ENCODE measurements at regions not wholly inside any gene's neighbourhood (a gene's known extent, or its start where the extent isn't known, plus 50 kb on each side); places are given as distances from the start of the nearest gene placed in this dataset.

DNA sequence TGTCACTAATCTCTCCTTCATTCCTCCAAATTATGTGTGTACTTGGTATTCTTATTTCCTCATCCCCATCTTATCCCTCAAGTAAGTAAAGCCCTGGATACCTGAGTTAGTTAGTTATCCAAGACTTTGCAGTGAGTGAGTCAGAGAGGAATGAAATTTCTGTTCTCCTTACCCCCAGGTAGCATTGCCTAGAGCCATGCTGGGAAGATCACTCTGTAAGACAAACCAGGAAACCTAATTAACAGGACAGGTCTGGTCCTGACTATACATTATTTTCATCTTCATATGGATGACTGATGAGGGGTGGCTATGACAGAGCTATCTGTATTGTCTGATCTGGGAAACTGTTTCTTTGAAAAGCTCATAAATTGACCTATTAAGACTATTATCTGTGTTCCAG lies 55.0 kb upstream of the ITGA6 start:
- CTCF ChIA-PET = interaction anchor here (1.3 kb wide), 1 partner anchor 12 kb away, joined by 5 read pairs; no protein-coding TSS in a partner anchor
- POLR2A ChIA-PET = no interaction called here
- TF ChIP-seq, protein P1, sequence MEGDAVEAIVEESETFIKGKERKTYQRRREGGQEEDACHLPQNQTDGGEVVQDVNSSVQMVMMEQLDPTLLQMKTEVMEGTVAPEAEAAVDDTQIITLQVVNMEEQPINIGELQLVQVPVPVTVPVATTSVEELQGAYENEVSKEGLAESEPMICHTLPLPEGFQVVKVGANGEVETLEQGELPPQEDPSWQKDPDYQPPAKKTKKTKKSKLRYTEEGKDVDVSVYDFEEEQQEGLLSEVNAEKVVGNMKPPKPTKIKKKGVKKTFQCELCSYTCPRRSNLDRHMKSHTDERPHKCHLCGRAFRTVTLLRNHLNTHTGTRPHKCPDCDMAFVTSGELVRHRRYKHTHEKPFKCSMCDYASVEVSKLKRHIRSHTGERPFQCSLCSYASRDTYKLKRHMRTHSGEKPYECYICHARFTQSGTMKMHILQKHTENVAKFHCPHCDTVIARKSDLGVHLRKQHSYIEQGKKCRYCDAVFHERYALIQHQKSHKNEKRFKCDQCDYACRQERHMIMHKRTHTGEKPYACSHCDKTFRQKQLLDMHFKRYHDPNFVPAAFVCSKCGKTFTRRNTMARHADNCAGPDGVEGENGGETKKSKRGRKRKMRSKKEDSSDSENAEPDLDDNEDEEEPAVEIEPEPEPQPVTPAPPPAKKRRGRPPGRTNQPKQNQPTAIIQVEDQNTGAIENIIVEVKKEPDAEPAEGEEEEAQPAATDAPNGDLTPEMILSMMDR (IDR thresholded peaks at IDR 0.05; ENCODE audit: control extremely low read depth, extremely low read depth, low read depth, missing control alignments) = no peak
- DNase-seq (ENCODE audit: extremely low spot score) = no peak

DNA sequence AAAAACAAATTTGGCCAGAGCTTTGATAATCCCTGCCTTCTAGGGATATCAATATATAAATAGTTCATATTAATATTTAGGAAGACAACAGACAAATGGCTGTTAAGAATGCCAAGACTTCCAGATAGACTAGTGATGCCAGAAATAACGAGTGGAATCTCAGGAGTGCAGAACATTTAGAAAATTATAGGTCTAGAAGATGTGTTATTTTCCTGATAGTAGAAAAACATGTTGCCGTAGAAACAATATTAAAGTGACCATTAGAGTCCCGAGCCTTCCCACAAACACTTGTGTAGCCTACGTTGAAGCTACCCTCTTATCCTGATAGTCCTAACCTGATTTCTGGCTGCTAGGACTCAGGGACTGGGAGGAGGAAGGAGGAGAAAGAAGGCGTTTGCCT lies 54.3 kb upstream of the ITGA6 start:
- CTCF ChIA-PET = interaction anchor here (1.3 kb wide), 1 partner anchor 11 kb away, joined by 5 read pairs; no protein-coding TSS in a partner anchor
- POLR2A ChIA-PET = no interaction called here
- no peak for DNase-seq (ENCODE audit: extremely low spot score)
- TF ChIP-seq, protein P1 (IDR thresholded peaks at IDR 0.05; ENCODE audit: control extremely low read depth, extremely low read depth, low read depth, missing control alignments) = no peak

DNA sequence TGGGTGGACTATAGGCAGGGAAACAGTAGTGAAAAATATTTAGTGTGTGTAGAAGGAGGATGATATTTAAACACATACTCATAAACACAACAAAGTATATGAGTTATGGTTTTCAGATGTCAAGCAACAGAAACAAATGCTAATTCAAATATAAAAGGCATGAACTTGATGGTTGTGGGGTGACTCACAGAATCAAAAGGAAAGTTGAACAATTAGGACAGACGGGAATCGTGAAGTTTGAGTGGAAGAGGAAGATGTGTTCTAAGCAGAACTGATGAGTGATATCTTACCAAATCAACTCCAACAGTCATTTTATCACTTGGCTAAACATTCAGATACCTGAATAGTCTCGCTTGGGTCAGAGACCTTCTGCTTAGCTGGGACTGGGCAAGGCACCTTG lies 53.6 kb upstream of the ITGA6 start:
- ChIA-PET POLR2A (no interaction called here), CTCF (no interaction called here)
- TF ChIP-seq, protein P1 (IDR thresholded peaks at IDR 0.05; ENCODE audit: control extremely low read depth, extremely low read depth, low read depth, missing control alignments) = no peak
- no peak for DNase-seq (ENCODE audit: extremely low spot score)

DNA sequence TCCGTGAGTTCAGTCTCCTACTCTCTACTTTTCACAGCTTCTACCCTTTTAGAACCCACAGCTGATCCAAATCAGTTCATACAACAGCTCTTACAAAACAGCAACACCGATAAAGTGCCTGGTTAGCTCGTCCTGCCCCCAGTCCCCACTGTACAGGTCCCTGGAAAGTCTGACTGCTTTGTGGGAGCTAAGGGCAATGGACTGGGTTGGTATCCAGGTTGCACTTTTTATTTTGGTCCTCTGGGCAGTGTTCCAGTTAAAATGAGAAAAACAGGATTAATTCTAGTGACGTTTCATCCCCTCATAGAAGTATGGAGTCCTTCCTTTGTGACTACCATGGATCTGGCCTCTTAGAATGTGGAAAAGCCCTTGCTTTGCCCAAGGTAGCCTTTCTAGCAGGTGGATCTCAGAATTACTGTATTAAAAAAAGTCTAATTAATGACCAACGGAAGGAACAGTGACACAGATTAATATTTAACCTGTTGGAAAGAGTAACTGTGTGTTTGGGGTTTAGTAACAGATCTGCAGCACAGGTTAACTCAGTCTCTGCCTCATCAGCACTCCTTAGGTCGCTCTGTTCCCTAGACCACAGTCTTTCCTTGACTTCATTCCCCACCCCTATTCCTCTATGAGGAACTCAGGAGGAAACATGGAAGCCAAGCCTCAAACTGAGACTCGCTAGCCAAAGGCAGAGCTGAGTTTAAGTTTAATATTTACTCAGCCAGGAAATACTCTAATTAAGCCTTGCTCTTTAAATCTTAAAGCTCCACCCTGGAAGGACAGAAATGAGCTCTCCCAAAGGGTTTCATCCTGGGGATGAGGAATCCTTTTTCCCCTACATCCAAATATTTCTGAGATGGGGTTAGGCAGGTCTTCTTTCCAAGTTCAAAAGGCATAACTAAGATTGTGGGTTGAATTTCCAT lies 52.8 kb upstream of the ITGA6 start:
- TF ChIP-seq, protein P1 (IDR thresholded peaks at IDR 0.05; ENCODE audit: control extremely low read depth, extremely low read depth, low read depth, missing control alignments) = no peak
- CTCF ChIA-PET = interaction anchor here (1.0 kb wide), 1 partner anchor 557 kb away, joined by 3 read pairs; no protein-coding TSS in a partner anchor
- POLR2A ChIA-PET = no interaction called here
- no peak for DNase-seq (ENCODE audit: extremely low spot score)

GRCh38 chr2:172375251-172375650 lies 52.1 kb upstream of the ITGA6 start:
- POLR2A ChIA-PET = no interaction called here
- TF ChIP-seq, protein P1 (IDR thresholded peaks at IDR 0.05; ENCODE audit: control extremely low read depth, extremely low read depth, low read depth, missing control alignments) = no peak
- no peak for DNase-seq (ENCODE audit: extremely low spot score)
- CTCF ChIA-PET = interaction anchor here (1.0 kb wide), 1 partner anchor 556 kb away, joined by 3 read pairs; no protein-coding TSS in a partner anchor

GRCh38 chr2:172376016-172376415 lies 51.4 kb upstream of the ITGA6 start:
- DNase-seq (ENCODE audit: extremely low spot score) = no peak
- TF ChIP-seq, protein P1 (IDR thresholded peaks at IDR 0.05; ENCODE audit: control extremely low read depth, extremely low read depth, low read depth, missing control alignments) = no peak
- CTCF ChIA-PET = no interaction called here
- POLR2A ChIA-PET = no interaction called here
